ENCODE measurements at regions not wholly inside any gene's neighbourhood (a gene's known extent, or its start where the extent isn't known, plus 50 kb on each side); places are given as distances from the start of the nearest gene placed in this dataset.

DNA sequence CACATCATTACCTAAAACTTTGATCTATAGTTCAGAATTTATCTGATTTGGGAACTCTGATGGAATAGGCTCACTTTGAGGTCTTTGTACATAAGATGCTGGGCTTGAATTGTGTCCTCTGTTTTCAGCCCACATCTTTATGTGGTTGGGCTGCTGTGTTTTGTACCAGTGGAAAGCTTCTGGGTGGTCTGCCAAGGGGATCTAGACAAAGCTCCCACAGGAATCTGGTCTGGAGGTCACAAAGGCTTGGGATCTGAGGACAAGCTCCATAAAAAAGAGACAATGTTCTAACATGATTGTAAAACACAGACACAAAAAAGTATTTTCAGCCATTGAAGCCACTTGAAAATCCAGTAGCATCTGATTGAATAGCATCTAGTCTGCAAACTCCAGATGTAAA lies 393.5 kb upstream of the PITX2 start:
- Histone ChIP-seq H3K27me3 (ENCODE audit: insufficient read depth, low read length) (no peaks in the 10 kb centered on the region), H3K27ac (ENCODE audit: low read depth, low read length) (no peak overlapping the region), H3K4me1 (ENCODE audit: insufficient read depth, low read length) (no peaks in the 10 kb centered on the region), H3K4me2 (ENCODE audit: insufficient read depth, low read length) (no peak overlapping the region), H3K79me2 (ENCODE audit: insufficient read depth, low read length) (no peaks in the 10 kb centered on the region), H4K20me1 (ENCODE audit: insufficient read depth, low read length) (no peaks in the 10 kb centered on the region), H3K4me3 (ENCODE audit: insufficient read depth, low read length) (no peak overlapping the region), H3K36me3 (ENCODE audit: insufficient read depth, low read length) (no peaks in the 10 kb centered on the region), H3K9me3 (ENCODE audit: low read depth, low read length) (no peaks in the 10 kb centered on the region), H2AFZ (ENCODE audit: low read length) (no peak overlapping the region)
- no peak for DNase-seq (ENCODE audit: insufficient read length, low spot score, missing footprints)
- TF ChIP-seq, protein P1, sequence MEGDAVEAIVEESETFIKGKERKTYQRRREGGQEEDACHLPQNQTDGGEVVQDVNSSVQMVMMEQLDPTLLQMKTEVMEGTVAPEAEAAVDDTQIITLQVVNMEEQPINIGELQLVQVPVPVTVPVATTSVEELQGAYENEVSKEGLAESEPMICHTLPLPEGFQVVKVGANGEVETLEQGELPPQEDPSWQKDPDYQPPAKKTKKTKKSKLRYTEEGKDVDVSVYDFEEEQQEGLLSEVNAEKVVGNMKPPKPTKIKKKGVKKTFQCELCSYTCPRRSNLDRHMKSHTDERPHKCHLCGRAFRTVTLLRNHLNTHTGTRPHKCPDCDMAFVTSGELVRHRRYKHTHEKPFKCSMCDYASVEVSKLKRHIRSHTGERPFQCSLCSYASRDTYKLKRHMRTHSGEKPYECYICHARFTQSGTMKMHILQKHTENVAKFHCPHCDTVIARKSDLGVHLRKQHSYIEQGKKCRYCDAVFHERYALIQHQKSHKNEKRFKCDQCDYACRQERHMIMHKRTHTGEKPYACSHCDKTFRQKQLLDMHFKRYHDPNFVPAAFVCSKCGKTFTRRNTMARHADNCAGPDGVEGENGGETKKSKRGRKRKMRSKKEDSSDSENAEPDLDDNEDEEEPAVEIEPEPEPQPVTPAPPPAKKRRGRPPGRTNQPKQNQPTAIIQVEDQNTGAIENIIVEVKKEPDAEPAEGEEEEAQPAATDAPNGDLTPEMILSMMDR (IDR thresholded peaks at IDR 0.05; ENCODE audit: extremely low read depth, low read depth, low read length), result no peak

GRCh38 chr4:111018216-111018615 lies 395.3 kb upstream of the PITX2 start:
- H4K20me1 ChIP-seq (ENCODE audit: insufficient read depth, low read length), result no peaks in the 10 kb centered on the region
- H3K9me3 ChIP-seq (ENCODE audit: low read depth, low read length), result no peaks in the 10 kb centered on the region
- H3K27me3 ChIP-seq (ENCODE audit: insufficient read depth, low read length), result no peaks in the 10 kb centered on the region
- H3K27ac ChIP-seq (ENCODE audit: low read depth, low read length), result no peak overlapping the region
- H3K36me3 ChIP-seq (ENCODE audit: insufficient read depth, low read length), result no peaks in the 10 kb centered on the region
- no peaks in the 10 kb centered on the region for H3K79me2 ChIP-seq (ENCODE audit: insufficient read depth, low read length)
- DNase-seq (ENCODE audit: insufficient read length, low spot score, missing footprints), result no peak
- H3K4me3 ChIP-seq (ENCODE audit: insufficient read depth, low read length), result no peak overlapping the region
- H3K4me1 ChIP-seq (ENCODE audit: insufficient read depth, low read length), result no peaks in the 10 kb centered on the region
- no peak overlapping the region for H3K4me2 ChIP-seq (ENCODE audit: insufficient read depth, low read length)
- no peak overlapping the region for H2AFZ ChIP-seq (ENCODE audit: low read length)
- TF ChIP-seq, protein P1 (IDR thresholded peaks at IDR 0.05; ENCODE audit: extremely low read depth, low read depth, low read length), result no peak

GRCh38 chr4:111020476-111020875 lies 397.6 kb upstream of the PITX2 start:
- Histone ChIP-seq H3K9me3 (ENCODE audit: low read depth, low read length) (no peaks in the 10 kb centered on the region), H3K4me1 (ENCODE audit: insufficient read depth, low read length) (no peaks in the 10 kb centered on the region), H3K4me3 (ENCODE audit: insufficient read depth, low read length) (no peak overlapping the region), H3K4me2 (ENCODE audit: insufficient read depth, low read length) (no peak overlapping the region), H3K27me3 (ENCODE audit: insufficient read depth, low read length) (no peaks in the 10 kb centered on the region), H3K79me2 (ENCODE audit: insufficient read depth, low read length) (no peaks in the 10 kb centered on the region), H3K36me3 (ENCODE audit: insufficient read depth, low read length) (no peaks in the 10 kb centered on the region), H3K27ac (ENCODE audit: low read depth, low read length) (no peak overlapping the region), H4K20me1 (ENCODE audit: insufficient read depth, low read length) (no peaks in the 10 kb centered on the region), H2AFZ (ENCODE audit: low read length) (no peak overlapping the region)
- no peak for DNase-seq (ENCODE audit: insufficient read length, low spot score, missing footprints)
- TF ChIP-seq, protein P1 (IDR thresholded peaks at IDR 0.05; ENCODE audit: extremely low read depth, low read depth, low read length), result no peak

DNA sequence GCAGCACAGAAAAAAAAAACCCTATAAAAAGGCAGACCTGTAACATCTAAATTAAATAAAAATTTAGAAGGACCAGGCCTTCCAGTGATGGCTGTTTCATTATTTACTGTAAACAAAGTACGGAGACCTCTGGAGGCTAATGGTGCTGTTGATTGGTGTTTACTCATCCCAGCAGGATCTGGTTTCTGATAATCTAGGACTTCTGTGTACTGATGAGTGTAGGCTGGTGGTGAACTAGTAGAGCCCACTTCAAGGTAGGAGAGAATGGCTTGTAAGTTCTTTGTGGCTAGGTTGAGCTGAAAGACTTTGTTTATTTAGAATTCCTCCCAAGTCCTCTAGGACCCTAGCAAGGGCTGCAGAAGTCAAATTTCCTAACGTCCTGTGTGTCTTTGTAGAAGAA lies 398.1 kb upstream of the PITX2 start:
- H3K4me3 ChIP-seq (ENCODE audit: insufficient read depth, low read length), result no peak overlapping the region
- no peaks in the 10 kb centered on the region for H4K20me1 ChIP-seq (ENCODE audit: insufficient read depth, low read length)
- TF ChIP-seq, protein P1 (IDR thresholded peaks at IDR 0.05; ENCODE audit: extremely low read depth, low read depth, low read length), result no peak
- no peaks in the 10 kb centered on the region for H3K9me3 ChIP-seq (ENCODE audit: low read depth, low read length)
- H3K36me3 ChIP-seq (ENCODE audit: insufficient read depth, low read length), result no peaks in the 10 kb centered on the region
- DNase-seq (ENCODE audit: insufficient read length, low spot score, missing footprints), result no peak
- H2AFZ ChIP-seq (ENCODE audit: low read length), result no peak overlapping the region
- no peak overlapping the region for H3K27ac ChIP-seq (ENCODE audit: low read depth, low read length)
- H3K79me2 ChIP-seq (ENCODE audit: insufficient read depth, low read length), result no peaks in the 10 kb centered on the region
- no peaks in the 10 kb centered on the region for H3K4me1 ChIP-seq (ENCODE audit: insufficient read depth, low read length)
- H3K4me2 ChIP-seq (ENCODE audit: insufficient read depth, low read length), result no peak overlapping the region
- H3K27me3 ChIP-seq (ENCODE audit: insufficient read depth, low read length), result no peaks in the 10 kb centered on the region

All from osteoblast (primary cell).